ENCODE measurements at regions not wholly inside any gene's neighbourhood (a gene's known extent, or its start where the extent isn't known, plus 50 kb on each side); places are given as distances from the start of the nearest gene placed in this dataset.

GRCh38 chr2:187266645-187267044 lies 181.4 kb downstream of the CALCRL start:
- no peak for TF ChIP-seq ZNF274 (IDR thresholded peaks at IDR 0.05; ENCODE audit: low read depth, low read length)
- TF ChIP-seq YY1 (IDR thresholded peaks at IDR 0.05; ENCODE audit: insufficient read depth, insufficient read length), result no peak
- no peak for TF ChIP-seq SUZ12 (IDR thresholded peaks at IDR 0.05; ENCODE audit: extremely low read depth, insufficient read depth, insufficient read length)

All from NT2/D1 (cell line).